GM12878 (cell line): ENCODE measurements at regions not wholly inside any gene's neighbourhood (a gene's known extent, or its start where the extent isn't known, plus 50 kb on each side); places are given as distances from the start of the nearest gene placed in this dataset.

ENCODE experiments used
- EP300 ChIP-seq, 2 experiments: fragments of 150-350 bp in 1 of 2; IDR thresholded peaks; 2 replicates each; pipeline ENCODE4 v1.6.1; 2011 to 2012; ENCODE audit warnings: low read depth in 2 of 2, low read length in 2 of 2, borderline replicate concordance in 1 of 2, improper control_type of control experiment in 1 of 2, inconsistent platforms in 1 of 2; ENCODE audit not compliant: control insufficient read depth in 1 of 2
- GATAD2B ChIP-seq: fragments of 450-650 bp; conservative IDR thresholded peaks from 2 replicates; pipeline ENCODE4 v1.6.1; 2017; ENCODE audit warnings: low read depth, mild to moderate bottlenecking, moderate library complexity
- POLR2A ChIP-seq: IDR thresholded peaks from 2 replicates; pipeline ENCODE4 v1.6.1; 2011; ENCODE audit warnings: low read depth, mild to moderate bottlenecking, low read length
- TCF7 ChIP-seq: IDR thresholded peaks from 2 replicates; pipeline ENCODE4 v1.6.1; 2014; ENCODE audit warnings: antibody characterized with exemption, borderline replicate concordance

GRCh38 chr2:145321344-145321743, 801.4 kb upstream of the ZEB2 start:
- TF ChIP-seq EP300 (IDR thresholded peaks at IDR 0.05; ENCODE audit: borderline replicate concordance in 1 of 2, control insufficient read depth in 1 of 2, low read depth in 2 of 2, low read length in 2 of 2) (no peak), GATAD2B (no peak), POLR2A (no peak), TCF7 (no peak)
